NCI-H345 (cell line): ENCODE measurements at regions not wholly inside any gene's neighbourhood (a gene's known extent, or its start where the extent isn't known, plus 50 kb on each side); places are given as distances from the start of the nearest gene placed in this dataset.

Experiments used
- DNase-seq: peaks from one replicate; lab custom pipeline; 2025; lab: John Stamatoyannopoulos, UW

- peak; percentile 22 for DNase-seq
Observed at GRCh38 chr4:34720571-34720970, 1523.7 kb downstream of the ARAP2 start.

GRCh38 chr4:34721835-34722234 lies 1522.5 kb downstream of the ARAP2 start:
- no peak for DNase-seq

DNA sequence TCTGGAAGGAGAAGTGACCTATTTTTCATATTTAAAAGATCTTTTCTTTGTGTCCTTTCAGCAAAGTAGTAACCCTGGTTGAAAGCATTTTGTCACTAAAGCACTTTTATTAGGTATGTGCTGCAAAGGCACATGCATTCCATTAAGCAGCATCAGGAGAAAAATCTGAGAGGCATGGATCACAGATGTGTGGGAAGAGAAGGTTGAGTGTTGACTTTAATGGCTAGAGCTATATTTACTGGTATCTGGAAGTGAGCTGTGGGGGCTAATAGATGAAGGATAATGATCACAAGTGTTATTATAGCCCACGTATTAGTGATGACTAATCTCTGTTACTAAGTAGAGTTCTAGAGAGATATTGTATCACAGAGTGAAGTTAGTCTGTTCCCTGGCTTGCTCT lies 1520.7 kb downstream of the ARAP2 start:
- no peak for DNase-seq

- no peak for DNase-seq
Observed at GRCh38 chr4:34724491-34724890, 1519.8 kb downstream of the ARAP2 start.

DNA sequence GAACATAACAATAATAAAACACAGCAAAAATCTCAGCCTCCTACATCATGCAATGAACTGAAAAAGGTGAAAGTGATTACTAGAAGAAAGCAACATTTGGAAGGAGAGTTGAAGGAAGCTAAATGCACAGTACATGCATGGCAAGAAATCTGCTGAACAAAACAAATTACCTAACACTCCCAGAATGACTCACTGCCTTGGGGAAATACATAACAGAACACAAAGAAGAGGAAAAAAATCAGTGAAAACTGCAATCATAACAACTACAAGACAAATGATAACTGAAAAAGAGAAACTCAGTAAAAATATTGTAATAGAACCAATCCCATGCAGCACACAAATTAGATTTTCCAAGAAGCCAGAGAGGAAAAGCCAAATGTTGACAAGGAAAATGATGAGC lies 1513.2 kb downstream of the ARAP2 start:
- no peak for DNase-seq

- DNase-seq, result no peak
Observed at GRCh38 chr4:34732176-34732950, 1512.0 kb downstream of the ARAP2 start.

DNA sequence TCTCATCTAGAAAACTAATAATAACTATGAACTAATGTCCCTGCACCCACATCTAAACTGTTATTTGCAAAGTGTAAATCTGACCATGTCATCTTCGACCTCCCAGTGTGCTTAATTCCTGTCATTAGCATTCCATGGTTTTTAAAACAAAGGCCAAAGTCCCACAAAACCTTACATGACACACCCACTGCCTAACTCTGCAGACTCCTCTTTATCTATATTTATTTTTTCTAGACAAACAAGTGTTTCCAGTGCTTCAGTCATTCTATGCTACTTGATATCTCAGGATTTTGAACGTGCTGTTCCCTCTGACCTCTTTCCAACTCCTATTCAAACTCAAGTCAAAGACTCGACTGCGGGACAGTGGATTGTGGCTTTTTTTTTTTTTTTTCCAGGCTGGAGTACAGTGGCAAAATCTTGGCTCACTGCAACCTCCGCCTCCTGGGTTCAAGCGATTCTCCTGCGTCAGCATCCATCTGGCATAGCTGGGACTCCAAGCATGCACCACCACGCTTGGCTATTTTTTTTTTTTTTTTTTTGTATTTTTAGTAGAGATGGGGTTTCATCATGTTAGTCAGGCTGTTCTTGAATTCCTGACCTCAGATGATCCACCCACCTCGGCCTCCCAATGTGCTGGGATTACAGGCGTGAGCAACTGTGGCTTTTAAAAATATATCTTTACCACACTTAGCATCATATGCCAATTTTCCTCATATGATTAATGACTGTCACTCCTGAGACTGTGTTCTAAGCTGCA lies 1511.0 kb downstream of the ARAP2 start:
- DNase-seq, result no peak

GRCh38 chr4:34766935-34767334 lies 1477.4 kb downstream of the ARAP2 start:
- DNase-seq, result no peak

DNA sequence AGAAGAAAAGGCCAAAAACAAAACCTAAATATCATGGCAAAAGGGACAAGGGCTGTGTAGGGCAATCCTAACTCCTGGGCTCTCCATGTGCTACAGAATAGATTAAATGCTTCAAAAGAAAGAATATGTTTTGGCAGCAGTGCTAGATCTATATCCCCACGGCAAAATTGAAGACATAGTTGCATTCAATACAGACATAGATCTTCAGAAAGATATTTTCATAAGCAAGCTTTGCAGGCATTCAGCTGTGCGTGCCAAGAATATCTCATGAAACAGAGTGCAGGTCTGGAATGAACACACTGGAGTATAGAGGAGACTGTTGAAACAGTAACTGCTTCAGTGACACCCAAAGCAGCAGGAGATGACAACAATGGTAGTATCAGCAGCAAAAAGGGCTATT lies 1476.9 kb downstream of the ARAP2 start:
- no peak for DNase-seq

GRCh38 chr4:34771632-34772031 lies 1472.7 kb downstream of the ARAP2 start:
- DNase-seq, result no peak

DNA sequence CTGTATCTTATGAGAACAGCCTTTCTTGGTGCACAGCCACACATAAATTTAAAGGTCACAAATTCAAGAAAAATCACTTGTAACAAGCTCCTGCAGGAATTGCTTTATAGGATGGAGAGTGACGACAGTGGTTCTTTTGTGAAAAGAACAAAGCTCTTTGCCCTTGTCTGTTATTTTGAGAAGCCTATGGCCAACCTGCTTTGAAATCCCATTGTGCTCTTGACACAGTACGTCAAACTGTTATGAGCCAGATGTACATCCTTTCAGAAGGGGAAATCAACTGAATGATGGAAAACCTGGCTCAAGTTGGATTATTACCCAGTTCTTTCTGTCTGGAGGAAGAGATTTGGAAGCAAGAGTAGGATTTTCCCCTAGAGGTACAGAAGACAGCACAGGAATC lies 1454.2 kb downstream of the ARAP2 start:
- DNase-seq, result peak; percentile 48

- DNase-seq, result no peak
Observed at GRCh38 chr4:34791209-34791608, 1453.1 kb downstream of the ARAP2 start.

DNA sequence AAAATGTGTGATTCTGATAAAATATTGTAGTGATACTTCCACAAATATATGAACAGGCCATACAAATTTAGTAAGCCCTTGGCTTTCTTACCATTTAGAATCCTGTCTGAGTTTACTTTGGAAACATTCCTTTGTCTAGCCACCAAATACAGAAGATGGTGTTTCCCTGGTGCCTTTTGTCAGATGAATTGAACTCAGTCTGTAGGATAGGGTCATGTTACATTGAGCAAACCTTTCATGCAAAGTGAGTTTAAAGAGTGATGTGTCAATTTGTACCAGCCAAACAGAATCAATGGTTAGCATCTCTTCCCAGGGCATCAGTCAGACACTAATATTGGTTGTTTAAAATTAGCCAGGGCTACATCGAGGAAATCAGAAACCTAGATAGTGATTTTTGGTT lies 1443.4 kb downstream of the ARAP2 start:
- peak; percentile 14 for DNase-seq

- no peak for DNase-seq
Observed at GRCh38 chr4:34814266-34814665, 1430.0 kb downstream of the ARAP2 start.

GRCh38 chr4:34824515-34824914 lies 1419.8 kb downstream of the ARAP2 start:
- no peak for DNase-seq

DNA sequence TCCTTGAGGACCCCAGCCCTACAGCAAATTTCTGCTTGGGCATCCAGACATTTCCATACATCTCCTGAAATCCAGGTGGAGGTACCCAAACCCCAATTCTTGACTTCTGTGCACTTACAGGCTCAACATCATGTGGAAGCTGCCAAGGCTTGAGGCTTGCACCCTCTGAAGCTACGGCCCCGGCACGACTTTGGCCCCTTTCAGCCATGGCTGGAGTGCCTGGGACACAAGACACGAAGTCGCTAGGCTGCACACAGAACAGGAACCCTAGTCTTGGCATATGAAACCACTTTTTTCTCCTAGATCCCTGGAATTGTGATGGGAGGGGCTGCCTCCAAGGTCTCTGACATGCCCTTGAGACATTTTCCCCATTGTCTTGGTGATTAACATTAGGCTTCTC lies 1417.7 kb downstream of the ARAP2 start:
- DNase-seq, result no peak

DNA sequence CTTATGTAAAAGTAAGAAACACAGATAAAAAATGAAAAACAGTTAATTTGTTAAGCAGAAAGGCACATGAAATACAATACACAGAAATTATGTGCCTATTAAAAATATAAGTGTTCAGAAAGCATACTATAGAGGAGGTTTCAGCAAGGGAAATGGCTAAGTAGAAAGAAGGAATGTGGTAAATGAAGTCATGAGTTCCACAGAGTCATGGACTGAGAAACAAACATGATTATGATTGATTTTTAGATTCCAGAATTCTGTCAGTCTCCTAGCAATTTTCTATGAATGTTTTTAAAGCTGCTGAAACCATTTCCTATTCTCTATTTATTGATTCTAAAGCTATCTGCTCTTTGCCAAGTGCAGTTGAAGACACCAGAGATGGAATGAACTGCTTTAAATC lies 1398.4 kb downstream of the ARAP2 start:
- no peak for DNase-seq

DNA sequence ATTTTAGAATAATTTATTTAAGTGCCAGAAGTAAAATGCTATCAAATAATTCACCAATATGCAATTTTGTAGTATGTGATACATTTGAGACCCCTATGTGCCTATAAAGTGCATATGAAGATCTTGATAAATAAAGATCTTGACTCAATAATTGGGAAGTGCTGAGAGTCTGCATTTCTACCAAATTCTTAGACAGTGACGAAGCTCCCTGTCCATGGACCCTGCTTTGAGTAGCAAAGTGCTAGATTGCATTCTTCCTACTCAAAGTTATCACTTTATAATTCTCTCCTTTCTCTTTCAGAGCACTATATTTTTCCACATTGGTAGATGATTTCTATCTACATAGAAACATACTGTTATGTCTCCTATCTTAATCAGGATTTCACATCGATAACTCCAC lies 1393.9 kb downstream of the ARAP2 start:
- DNase-seq, result no peak

GRCh38 chr4:34850968-34851367 lies 1393.3 kb downstream of the ARAP2 start:
- DNase-seq, result no peak

- no peak for DNase-seq
Observed at GRCh38 chr4:34851411-34851810, 1392.9 kb downstream of the ARAP2 start.

GRCh38 chr4:34854451-34854850 lies 1389.9 kb downstream of the ARAP2 start:
- no peak for DNase-seq

DNA sequence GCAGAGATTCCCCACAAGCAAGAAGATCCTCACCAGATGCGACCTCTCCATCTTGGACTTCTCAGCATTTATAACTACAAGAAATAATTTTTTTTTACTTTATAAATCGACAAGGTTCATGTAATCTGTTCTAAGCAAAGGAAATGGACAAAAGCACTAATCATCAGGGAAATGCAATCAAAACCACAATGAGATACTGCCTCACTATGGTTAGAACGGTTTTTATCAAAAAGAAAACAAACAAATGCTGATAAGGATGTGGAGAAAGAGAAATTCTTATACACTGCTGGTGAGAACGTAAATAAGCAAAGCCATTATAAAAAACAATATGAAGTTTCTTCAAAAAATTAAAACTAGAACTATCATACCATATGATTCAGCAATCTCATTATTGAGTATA lies 1382.6 kb downstream of the ARAP2 start:
- no peak for DNase-seq

- DNase-seq, result no peak
Observed at GRCh38 chr4:34878961-34879360, 1365.4 kb downstream of the ARAP2 start.

- DNase-seq, result no peak
Observed at GRCh38 chr4:34880246-34880645, 1364.1 kb downstream of the ARAP2 start.
